Transverse colon (tissue), 4 donors: ENCODE measurements at regions not wholly inside any gene's neighbourhood (a gene's known extent, or its start where the extent isn't known, plus 50 kb on each side); places are given as distances from the start of the nearest gene placed in this dataset.

Experiments
- DNase-seq: peaks from one replicate; pipeline ENCODE4 v3.0.0-alpha.2; 2019
- H3K27ac ChIP-seq, 4 donors: fragments of 200-600 bp; sonication (generic); 2 replicates each; pipeline ENCODE4 v1.5.1; 2016 to 2018; ENCODE audit warnings: inconsistent platforms in 4 of 4
- H3K27me3 ChIP-seq: fragments of 200-600 bp; sonication (generic); 2 replicates; pipeline ENCODE4 v1.5.1; 2017; ENCODE audit warnings: inconsistent platforms
- H3K36me3 ChIP-seq, 4 donors: fragments of 200-600 bp; sonication (generic); 2 replicates each; pipeline ENCODE4 v1.5.1; 2017 to 2019; ENCODE audit warnings: inconsistent platforms in 4 of 4
- H3K4me1 ChIP-seq, 4 donors: fragments of 200-600 bp; sonication (generic); 2 replicates each; pipeline ENCODE4 v1.5.1; 2017 to 2020; ENCODE audit warnings: inconsistent platforms in 4 of 4
- H3K4me3 ChIP-seq, 4 donors: fragments of 200-600 bp; sonication (generic); 1 replicate in 1 of 4; 2 replicates in 3 of 4; pipeline versions ENCODE4 v1.5.1 to v1.6.1; 2017 to 2019; ENCODE audit warnings: inconsistent platforms in 4 of 4
- H3K9me3 ChIP-seq, 2 donors: fragments of 200-600 bp; sonication (generic); 2 replicates each; pipeline ENCODE4 v1.5.1; 2017 to 2019; ENCODE audit warnings: inconsistent platforms in 2 of 2
- CTCF ChIP-seq, 5 experiments: fragments of 200-600 bp in 3 of 5; fragments of 450-650 bp in 2 of 5; sonication (generic) in 3 of 5; IDR thresholded peaks; 1 replicate in 2 of 5; 2 replicates in 3 of 5; pipeline ENCODE4 v1.5.1; 2016 to 2017; ENCODE audit warnings: antibody characterized with exemption in 5 of 5, inconsistent platforms in 3 of 5, mild to moderate bottlenecking in 2 of 5, moderate library complexity in 1 of 5
- EP300 ChIP-seq: sonication (generic); formaldehyde crosslinking; IDR thresholded peaks from one replicate; pipeline ENCODE4 v1.6.1; 2017; ENCODE audit warnings: antibody characterized with exemption, low read depth
- POLR2A ChIP-seq: fragments of 450-650 bp; IDR thresholded peaks from one replicate; pipeline ENCODE4 v1.6.1; 2016; ENCODE audit warnings: antibody characterized with exemption, mild to moderate bottlenecking, moderate library complexity
- POLR2AphosphoS5 ChIP-seq, 3 donors: sonication (generic); formaldehyde crosslinking; IDR thresholded peaks; one replicate each; pipeline ENCODE4 v1.6.1; 2016; ENCODE audit warnings: antibody characterized with exemption in 3 of 3
- WGBS, 2 donors: methylation state at CpG; one replicate each; pipeline ENCODE4 v1.1.5; 2018; ENCODE audit warnings: low coverage in 1 of 2; 5-methylcytosine and 5-hydroxymethylcytosine counted together
- in situ Hi-C, 4 donors: fragments of 200-750 bp; cut with MboI; loops; one replicate each; pipeline versions ENCODE4 v1.15.0 to v1.15.1; 2017; ENCODE audit warnings: low sequenced_read_pairs in 3 of 4, low pct_ligation_motif_present in 1 of 4, low pct_unique_long_range_greater_than_20kb in 1 of 4
- intact Hi-C: fragments of 100-400 bp; cut with DNase I; formaldehyde crosslinking; loops from one replicate; pipeline ENCODE4 v1.15.1; 2023; ENCODE audit warnings: low total_unique reads

DNA sequence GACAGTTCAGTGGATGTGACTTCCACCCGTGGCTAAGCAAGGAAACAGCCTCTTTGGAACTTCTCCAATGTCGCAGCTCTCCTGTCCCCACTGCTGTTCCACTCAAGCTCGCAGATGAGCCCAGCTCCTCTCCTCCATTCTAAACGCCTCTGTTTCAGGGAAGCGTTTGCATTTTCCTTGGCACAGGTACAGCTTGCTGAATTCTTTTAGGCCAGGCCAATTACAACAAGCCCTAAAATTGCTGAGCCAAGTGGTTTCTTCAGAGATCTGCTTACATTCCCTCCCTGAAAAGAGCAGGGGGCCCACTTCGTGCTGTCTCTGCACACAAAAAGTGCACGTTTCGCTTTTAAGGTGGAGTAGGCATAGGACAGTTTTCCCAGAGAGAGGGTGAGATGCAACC lies 91.5 kb upstream of the BLID start:
- peak overlapping the region in 2 of 4 donors; percentile 13 to 22 for H3K27ac ChIP-seq
- WGBS, 2 donors, result 51 to 68% methylated on average over 4 to 8 of the region's 8 CpGs
- peaks cover 0 to 27% (median 10%) of the 10 kb centered on the region in 4 donors for H3K4me1 ChIP-seq
- DNase-seq, result no peak
- intact Hi-C loops (no loop called here), in situ Hi-C loops (loop anchor here in 3 of 4 donors (10.0 to 25.0 kb wide), 3 partner anchors 305 to 553 kb away; no protein-coding TSS in a partner anchor)
- peaks cover 12% of the 10 kb centered on the region for H3K27me3 ChIP-seq
- H3K36me3 ChIP-seq, result no peaks in the 10 kb centered on the region
- TF ChIP-seq EP300, result no peak
- no peak for TF ChIP-seq CTCF (IDR thresholded peaks at IDR 0.05)
- TF ChIP-seq POLR2AphosphoS5 (IDR thresholded peaks at IDR 0.05), result no peak
- TF ChIP-seq POLR2A, result no peak
- H3K4me3 ChIP-seq, result no peak overlapping the region
- no peaks in the 10 kb centered on the region for H3K9me3 ChIP-seq

GRCh38 chr11:122205036-122205435 lies 89.0 kb upstream of the BLID start:
- no peak for TF ChIP-seq EP300
- no peak for TF ChIP-seq CTCF (IDR thresholded peaks at IDR 0.05)
- no peak for TF ChIP-seq POLR2AphosphoS5 (IDR thresholded peaks at IDR 0.05)
- no peak for TF ChIP-seq POLR2A
- Histone ChIP-seq H3K27me3 (peaks cover 12% of the 10 kb centered on the region), H3K4me3 (no peak overlapping the region), H3K9me3 (no peaks in the 10 kb centered on the region), H3K36me3 (no peaks in the 10 kb centered on the region), H3K4me1 (peaks cover 0 to 29% (median 13%) of the 10 kb centered on the region in 4 donors), H3K27ac (no peak overlapping the region)
- 49 to 54% methylated on average over 4 to 5 of the region's 5 CpGs for whole genome bisulfite sequencing, 2 donors
- intact Hi-C loops (no loop called here), in situ Hi-C loops (loop anchor here in 3 of 4 donors (10.0 to 25.0 kb wide), 3 partner anchors 307 to 550 kb away; no protein-coding TSS in a partner anchor)
- DNase-seq, result no peak

- H3K4me3 ChIP-seq, result no peak overlapping the region
- H3K27ac ChIP-seq, result no peak overlapping the region
- no peaks in the 10 kb centered on the region for H3K9me3 ChIP-seq
- WGBS, 2 donors, result 67 to 83% methylated on average over 2 to 5 of the region's 5 CpGs
- H3K27me3 ChIP-seq, result peaks cover 12% of the 10 kb centered on the region
- TF ChIP-seq EP300, result no peak
- no peak for TF ChIP-seq POLR2AphosphoS5 (IDR thresholded peaks at IDR 0.05)
- TF ChIP-seq POLR2A, result no peak
- no peak for TF ChIP-seq CTCF (IDR thresholded peaks at IDR 0.05)
- peaks cover 0 to 26% (median 13%) of the 10 kb centered on the region in 4 donors for H3K4me1 ChIP-seq
- intact Hi-C loops, result loop anchor here (5.0 kb wide), 2 partner anchors 102 to 547 kb away; no protein-coding TSS in a partner anchor
- no peak for DNase-seq
- in situ Hi-C loops, result loop anchor here in 3 of 4 donors (10.0 to 25.0 kb wide), 3 partner anchors 308 to 549 kb away; no protein-coding TSS in a partner anchor
- H3K36me3 ChIP-seq, result no peaks in the 10 kb centered on the region
These were observed 88.2 kb upstream of the BLID start for GRCh38 chr11:122204206-122204605.

GRCh38 chr11:122202951-122203456 lies 87.0 kb upstream of the BLID start:
- Histone ChIP-seq H3K36me3 (no peaks in the 10 kb centered on the region), H3K27me3 (peaks cover 12% of the 10 kb centered on the region), H3K27ac (peak overlapping the region; percentile 31 to 50 (median 44)), H3K9me3 (no peaks in the 10 kb centered on the region), H3K4me1 (peaks cover 0 to 24% (median 13%) of the 10 kb centered on the region in 4 donors), H3K4me3 (peak overlapping the region in 3 of 4 donors; percentile 18 to 33 (median 19))
- in situ Hi-C loops, result loop anchor here in 3 of 4 donors (10.0 to 25.0 kb wide), 3 partner anchors 309 to 548 kb away; no protein-coding TSS in a partner anchor
- peak; percentile 40 for DNase-seq
- no peak for TF ChIP-seq EP300
- peak in 1 of 3 donors; percentile 14 for TF ChIP-seq POLR2AphosphoS5 (IDR thresholded peaks at IDR 0.05)
- TF ChIP-seq CTCF (IDR thresholded peaks at IDR 0.05), result peak; percentile 78 to 94 (median 91)
- WGBS, 2 donors, result 18 to 23% methylated on average over 5 to 19 of the region's 19 CpGs
- intact Hi-C loops, result loop anchor here (5.0 kb wide), 2 partner anchors 101 to 546 kb away; no protein-coding TSS in a partner anchor
